GM03348 (cell line): ENCODE measurements at regions not wholly inside any gene's neighbourhood (a gene's known extent, or its start where the extent isn't known, plus 50 kb on each side); places are given as distances from the start of the nearest gene placed in this dataset.
"Not testable (repeated sequence)": the region's sequence is repeated elsewhere in the genome, so short reads cannot be mapped to it uniquely, and the experiment has no call there.

Experiments used
- DNase-seq: peaks from one replicate; pipeline ENCODE4 v3.0.0; 2012; ENCODE audit warnings: low spot score

DNA sequence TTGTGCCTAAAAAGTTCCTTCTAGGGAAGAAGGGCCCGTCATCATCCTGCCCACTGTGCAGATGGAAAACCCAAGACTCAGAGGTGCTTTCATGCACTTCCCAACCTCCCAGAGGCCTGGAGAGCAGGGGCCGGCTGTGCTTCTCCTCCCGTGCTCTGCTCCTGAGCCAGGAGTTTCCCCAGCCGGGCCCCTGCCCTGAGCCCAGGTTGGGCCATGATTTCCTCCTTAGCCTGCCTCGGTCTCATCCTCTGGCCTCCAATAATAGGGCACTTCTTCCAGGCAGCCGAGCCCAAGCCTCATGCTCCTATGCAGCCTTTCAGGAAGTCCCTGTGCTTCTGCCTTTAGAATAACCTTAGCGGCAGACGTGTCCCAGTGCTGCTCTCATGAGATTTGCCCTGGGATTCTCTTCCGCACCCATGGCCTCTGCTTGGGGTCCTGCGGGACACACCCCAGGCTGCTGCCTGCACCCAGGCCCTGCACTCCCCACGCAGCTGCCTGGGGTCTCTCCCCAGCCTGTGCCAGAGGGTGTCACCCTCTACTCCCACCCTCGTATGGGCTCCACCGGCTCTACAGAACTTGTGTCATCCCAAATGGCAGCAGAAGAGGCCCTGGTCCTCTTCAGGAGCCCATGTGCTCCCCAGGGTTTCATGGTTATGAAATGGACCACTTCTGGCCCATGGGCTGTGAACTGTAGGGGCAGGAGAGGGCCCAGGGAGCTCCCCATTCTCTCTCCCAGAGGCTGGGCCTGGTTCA is 359.3 kb downstream of the ADGRD1 start:
- DNase-seq = no peak

DNA sequence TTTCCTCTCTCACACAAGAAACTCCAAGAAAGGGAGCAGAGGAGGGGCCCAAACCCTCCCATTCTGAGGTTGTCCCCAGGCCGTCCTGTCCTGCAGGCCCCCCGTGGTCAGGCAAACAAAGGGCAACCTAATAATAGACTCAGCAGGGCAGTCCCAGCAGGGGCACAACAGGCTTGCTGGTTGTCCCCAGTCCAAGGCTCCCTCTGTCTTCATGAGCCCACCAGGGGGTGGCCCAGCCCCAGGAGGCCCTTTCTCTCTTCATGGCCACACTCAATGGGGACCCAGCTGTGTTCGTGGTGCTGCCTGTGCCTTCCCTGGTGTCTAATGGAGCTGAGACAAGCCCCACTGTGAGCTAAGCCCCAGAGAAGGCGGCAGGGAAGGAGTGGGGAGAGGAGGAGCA is 359.9 kb downstream of the ADGRD1 start:
- no peak for DNase-seq

DNA sequence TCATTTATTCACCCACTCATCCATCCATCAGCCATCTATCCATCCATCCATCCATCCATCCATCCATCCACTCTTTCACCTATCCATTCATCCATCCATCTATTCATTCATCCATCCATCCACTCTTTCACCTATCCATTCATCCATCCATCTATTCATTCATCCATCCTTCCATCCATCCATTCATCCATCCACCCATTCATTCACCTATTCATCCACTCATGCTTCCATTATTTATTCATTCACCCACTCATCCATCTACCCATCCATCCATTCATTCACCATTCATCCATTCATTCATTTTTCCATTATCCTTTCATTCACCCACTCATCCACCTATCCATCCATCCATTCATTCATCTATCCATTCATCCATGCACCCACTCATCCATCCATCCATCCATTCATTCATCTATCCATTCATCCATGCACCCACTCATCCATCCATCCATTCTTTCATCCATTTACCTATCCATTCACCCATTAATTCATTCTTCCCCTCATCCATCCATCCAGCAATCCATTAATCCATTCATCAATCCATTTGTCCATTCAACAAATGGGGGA is 360.9 kb downstream of the ADGRD1 start:
- DNase-seq = no peak

DNA sequence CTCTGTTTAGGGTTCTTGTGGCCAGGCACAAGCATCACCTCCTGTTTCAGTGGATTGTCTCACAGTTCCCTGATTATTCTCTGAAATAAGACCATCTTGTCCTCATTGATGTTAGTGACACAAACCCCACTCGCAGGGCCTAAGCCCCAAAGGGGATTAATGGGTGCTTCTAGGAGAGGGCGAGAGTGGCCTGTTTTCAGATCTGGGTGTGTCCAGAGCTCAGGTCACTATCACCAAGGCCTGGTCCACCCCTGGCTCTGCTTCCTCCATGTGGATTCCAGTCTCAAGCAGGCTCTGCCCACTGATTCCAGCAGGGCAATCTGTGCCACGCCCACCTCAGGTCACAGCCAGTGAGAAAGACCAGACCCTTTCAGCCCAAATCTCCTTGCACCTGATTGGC is 361.9 kb downstream of the ADGRD1 start:
- DNase-seq = no peak

DNA sequence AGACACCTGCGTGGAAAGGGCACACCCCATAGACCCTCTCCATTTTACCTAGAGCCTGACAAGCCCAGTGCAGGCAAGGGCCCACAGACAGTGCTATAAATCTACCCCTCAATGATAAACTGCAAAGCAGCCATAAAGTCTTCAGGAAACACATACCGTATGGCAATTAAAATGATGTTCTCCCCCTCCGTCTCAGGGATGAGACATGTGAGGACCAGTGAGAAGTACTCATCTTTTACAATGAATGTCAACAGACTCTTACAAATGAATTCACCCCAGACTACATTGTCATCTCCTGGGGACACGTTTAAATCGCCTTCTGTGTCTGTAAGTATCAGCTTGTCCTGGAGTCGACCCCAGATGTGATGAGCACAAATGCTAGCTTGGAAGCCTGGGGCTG is 362.7 kb downstream of the ADGRD1 start:
- no peak for DNase-seq

DNA sequence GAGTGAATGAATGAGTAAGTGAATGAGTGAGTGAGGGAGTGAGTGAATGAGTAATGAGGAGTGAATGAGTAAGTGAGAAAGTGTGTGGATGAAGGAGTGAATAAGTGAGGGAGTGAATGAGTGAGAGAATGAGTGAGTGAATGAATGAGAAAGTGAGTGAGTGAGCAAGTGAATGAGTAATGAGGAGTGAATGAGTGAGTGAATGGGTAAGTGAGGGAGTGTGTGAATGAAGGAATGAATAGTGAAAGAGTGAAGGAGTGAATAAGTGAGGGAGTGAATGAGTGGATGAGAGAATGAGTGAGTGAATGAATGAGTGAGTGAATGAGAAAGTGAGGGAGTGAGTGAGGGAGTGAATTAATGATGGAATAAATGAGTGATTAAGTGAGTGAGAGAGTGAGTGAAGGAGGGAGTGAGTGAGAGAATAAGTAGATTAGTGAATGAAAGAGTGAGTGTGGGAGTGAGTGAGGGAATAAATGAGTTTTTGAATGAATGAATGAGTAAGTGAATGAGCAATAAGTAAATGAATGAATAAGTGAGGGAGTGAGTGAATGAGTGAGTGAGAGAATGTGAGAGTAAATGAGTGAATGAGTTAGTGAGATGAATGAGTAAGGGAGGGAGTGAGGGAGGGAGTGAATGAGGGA is 364.5 kb downstream of the ADGRD1 start:
- no peak for DNase-seq

DNA sequence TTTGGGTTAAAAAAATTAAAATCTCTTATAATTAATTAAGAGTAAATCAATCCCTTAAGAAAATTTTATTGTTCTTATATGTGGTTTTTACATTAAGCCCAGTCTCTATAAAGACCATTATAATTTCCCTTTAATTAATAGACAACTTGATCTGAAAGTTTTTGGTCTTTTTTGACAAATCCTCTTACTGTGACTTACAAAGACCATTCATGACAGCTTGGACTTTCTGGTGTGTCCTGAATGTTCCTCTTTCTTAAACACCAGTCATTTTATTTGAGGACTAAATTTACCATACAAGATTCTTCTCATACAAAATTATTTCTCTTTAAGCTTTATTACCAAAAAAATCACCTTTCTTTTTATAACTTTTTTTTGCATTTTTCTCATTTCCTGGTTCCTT is 368.3 kb downstream of the ADGRD1 start:
- DNase-seq = no peak

DNA sequence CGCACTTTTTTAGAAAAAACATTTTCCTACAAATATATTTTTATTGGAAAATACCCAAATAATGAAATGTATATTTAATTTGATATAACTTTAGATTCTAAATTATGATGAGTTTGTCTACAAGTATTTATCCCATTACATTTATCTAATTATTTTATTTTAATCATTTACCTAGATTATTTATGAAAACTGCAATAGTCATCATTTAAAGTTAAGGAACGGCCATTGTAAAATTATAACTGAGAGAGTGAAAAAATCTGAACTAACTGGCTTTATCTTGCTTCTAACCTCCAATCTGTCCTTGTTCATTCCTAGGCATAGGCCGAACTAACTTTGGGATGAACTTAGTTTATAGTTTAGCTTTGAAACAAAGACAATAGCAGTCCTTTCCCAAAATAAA is 368.8 kb downstream of the ADGRD1 start:
- DNase-seq = not testable (repeated sequence)

DNA sequence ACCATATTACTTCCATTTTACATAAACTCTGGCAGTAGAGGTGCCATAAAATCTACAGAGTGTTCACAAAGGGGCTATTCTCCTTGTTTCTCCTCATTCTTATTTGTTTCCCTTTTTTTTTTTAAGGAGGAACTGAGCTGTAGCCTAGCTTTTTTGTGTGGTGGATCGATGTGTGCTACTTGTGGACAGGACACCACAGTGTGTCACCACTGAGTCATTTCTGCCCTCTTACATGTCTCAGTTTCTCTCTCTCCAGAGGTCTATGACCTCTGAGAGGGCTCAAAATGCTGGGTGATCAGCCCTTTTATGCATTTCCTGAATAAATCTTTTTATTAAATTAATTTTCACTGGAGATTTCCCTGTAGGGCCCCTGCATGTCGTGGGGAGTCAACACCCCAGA is 370.2 kb downstream of the ADGRD1 start:
- DNase-seq = no peak

DNA sequence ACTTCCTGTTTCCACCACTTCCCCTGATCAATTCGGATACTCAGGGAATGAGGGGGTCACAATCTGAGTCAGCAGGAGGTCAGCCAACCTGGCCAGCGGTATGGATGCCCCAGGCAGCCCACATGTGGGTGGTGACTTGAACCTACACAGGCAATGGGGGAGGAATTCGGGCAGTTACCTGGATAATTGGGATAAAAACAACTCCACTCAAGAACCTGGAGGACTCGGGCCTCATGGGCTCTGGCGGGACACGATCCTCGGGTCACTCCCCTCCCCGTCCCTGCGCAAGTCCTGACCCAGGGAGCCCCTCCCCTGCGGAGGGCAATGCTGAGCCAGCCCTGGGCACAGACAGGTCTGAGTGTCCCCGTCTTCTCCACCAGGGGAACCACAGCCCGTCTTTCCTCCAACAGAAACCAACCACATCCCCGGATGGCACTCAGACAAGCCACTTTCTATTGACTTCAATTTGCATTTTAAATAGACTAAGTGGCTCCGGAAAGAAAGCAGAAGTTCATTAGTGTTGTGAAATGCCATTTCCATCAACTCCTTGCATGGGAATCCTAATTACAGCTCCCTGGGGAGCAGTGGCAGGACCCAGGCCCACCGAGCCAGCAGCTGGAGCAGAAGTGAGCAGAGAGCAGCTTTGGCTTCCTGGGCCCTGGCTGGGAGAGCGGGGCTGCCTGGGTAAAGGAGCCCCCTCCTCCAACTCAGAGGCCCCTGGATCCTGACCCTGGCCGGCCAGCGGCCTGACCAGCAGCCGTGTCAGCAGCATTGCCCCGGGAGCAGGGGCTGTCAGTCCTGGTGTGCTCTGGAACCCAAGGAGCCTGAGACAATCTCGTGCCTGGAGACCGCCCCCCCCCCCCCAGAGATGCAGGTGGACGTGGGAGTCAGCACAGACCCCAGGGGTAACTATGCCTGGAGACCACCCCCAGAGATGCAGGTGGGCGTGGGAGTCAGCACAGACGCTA is 374.1 kb downstream of the ADGRD1 start:
- DNase-seq = no peak

DNA sequence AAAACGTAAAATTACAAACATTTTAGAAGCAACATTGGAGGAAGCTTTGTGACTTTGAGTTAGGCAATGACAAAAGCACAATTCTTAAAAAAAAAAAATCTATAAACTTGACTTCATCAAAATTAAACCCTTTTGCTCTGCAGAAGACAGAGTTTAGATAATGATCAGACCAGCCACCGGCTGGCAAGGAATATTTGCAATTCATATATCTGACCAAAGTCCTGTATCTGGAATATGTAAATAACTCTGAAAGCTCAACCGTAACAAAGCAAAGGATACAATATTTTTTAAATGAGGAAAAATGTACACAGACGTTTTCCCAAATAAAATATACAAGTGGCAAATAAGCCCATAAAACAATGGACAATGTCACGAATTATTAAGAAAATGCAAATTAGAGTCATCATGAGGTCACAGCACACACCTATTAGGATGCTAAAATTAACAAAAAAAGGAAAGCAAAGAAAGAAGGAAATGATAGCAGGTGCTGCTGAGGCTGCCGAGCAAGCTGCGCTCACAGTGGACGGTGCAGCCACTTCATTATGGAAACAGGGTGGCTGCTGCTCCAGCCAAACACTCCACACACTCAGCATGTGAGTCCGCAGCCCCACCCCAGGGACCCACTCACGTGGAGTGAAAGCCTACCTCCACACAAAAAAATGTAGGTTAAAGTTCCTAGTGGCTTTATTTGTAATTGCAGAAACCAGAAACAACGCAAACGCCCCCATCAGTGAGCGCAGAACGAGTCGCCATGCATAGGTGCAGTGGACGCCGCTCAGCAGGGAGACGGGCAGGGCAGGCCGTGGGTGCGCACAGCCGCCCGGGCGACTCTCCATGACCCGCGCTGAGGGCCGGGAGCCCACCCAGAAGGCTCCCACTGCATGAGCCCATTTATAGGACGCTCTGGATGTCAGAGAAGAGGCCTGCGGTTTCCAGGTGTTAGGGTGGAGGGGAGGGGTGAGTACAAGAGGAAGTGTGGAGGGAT is 375.4 kb downstream of the ADGRD1 start:
- not testable (repeated sequence) for DNase-seq

DNA sequence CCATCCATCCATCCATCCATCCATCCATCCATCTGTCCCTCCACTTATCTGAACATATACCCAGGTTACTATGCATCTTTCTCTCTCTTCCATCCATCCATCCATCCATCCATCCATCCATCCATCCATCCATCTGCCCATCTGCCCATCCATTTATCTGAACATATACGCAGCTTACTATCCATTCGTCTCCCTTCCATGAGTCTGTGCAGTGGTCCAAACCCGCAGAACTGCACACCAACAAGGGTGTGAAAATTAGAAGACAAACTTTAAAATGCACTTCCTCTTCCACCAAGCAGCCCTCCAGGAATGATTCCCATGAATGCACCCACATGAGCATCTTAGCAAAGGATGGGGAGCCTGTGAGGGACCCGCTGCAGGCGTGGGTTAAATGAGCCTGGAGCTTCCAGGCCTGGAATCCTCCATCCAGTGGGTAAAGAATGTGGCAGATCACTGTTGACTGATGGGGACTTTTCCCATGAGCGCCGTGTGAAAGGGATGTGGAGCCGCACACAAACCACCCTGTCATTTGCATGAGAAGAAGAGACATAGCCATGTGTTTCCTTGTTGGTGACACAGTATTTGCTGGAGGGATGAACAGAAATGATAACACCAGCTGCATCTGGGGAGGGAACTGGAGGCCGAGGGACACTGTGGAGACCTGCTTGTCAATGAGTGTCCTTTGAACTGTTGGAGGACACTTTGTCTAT is 376.6 kb downstream of the ADGRD1 start:
- DNase-seq = no peak

DNA sequence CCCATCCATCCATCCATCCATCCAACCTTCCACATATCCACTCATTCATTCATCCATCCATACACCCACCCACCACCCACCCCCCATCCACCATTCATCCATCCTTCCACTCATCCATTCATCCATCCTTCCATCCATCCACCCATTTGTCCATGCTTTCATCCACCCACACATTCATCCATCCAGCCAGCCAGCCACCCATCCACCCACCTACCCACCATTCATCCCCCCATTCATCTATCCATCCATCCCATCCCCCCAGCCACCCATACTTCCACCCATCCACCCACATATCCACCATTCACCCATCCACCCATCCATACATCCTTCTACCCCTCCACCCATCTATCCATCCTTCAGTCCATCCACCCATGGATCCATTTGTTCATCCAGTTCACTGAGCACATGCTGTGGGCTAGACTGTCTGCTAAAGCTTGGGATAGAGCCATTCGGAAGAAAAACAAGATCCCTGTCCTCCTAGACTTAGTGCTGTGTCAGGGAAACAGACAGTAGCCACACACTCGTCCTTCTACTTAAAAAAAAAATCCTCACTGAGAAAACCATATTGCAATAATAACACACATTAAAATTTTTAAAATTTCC is 377.5 kb downstream of the ADGRD1 start:
- DNase-seq = no peak

DNA sequence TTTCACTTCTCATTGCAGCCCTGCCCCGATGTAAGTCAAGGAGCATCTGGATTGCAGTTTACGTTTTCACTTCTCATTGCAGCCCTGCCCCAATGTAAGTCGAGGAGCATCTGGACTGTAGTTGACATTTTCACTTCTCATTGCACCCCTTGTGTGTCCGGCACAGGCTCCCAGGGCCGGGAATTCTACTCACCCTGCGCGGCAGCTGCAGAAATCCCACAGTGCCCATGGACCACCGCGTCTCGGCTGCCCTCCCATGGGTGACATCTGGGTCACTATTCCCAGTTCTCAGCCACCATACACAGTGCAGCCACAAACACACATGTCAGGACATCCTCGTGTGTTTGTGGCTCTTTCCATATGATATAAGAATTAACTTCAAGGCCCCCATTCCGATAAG is 378.5 kb downstream of the ADGRD1 start:
- DNase-seq = no peak

DNA sequence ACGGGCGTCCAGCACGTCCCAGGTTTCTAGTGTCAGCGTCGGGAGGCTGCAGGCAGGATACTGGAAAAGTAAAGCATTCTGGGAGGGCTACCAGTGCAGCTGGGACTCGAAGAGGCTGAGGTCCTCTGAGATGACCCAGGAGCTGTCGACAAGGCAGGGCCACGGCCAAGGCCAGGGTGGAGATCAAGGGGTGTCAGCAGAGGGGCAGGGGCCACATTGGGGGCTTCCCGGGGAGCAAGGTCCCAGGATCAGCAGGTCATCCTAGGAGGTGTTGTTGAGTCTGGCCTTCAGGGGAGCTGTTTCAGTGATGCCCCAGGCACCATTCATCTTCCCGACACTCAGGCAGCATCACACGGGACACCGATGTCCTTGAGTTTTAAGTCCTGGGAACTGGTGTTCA is 377.8 kb upstream of the SFSWAP start:
- DNase-seq = no peak

DNA sequence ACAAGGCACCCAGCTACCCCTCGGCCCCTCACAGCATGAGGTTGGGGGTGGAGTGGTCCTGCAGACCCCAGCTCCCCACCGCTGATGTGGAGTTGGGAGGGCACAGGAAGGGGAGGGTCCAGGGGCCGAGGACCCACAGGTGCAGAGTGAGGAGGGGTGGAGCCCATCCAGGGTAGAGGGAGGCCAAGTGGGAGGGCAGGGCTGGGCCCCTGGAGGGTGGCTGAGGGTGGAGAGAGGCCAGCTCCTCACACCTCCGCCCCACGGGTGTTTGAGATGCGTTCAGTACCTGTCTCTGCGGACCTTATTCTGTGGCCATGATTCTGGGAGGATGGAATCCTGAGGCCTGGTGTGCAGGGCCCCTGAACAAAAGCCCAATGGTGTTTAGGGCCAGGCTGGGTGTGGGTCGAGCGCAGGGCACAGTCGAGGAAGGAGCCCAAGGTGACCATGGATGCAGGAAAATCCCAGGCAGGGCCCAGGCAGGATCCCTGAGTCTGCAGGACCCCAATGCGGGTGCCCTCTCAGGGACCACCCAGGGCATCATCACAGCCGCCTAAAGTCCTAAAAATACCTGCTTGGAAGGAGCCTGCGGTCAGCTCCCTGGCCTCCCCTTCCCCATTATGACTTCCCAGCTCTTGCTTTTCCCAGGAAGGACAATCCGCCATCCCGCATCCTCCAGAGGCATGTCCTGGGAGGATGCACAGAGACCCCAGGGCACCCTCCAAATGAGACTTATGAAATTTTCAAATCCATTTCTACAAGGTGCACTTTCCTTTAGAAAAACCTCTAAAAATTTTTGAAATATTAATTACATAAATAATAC is 377.1 kb upstream of the SFSWAP start:
- no peak for DNase-seq

DNA sequence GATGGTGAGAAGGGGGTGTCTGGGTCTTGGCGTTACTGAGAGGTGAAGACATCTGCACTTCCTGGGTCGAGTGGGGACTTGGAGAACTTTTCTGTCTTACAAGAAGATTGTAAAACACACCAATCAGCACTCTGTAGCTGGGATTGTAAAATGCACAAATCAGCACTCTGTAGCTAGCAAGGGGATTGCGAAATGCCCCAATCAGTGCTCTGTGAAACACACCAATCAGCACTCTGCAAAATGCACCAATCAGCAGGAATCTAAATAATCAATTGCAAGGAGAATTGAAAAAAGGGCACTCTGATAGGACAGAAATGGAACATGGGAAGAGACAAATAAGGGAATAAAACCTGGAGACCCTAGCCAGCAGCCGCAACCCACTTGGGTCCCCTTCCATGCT is 376.1 kb upstream of the SFSWAP start:
- DNase-seq = no peak

DNA sequence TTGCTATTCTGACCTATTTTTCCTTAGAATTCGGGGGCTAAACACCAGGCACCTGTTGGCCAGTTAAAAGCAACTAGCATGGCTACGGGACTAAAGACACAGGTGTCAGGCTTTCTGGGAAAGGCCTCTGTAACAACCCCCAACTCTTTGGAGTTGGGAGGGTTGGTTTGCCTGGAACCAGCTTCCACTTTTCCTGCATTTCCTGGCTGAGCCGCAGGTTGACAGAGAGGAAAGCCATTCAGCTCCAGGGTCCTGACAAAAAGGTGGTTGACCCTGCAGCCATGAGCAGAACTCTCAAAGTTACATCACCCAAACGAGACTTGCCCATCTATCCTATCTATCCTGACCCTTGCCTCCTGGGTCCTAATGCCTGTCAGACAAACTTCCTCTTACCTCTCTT is 375.4 kb upstream of the SFSWAP start:
- no peak for DNase-seq

DNA sequence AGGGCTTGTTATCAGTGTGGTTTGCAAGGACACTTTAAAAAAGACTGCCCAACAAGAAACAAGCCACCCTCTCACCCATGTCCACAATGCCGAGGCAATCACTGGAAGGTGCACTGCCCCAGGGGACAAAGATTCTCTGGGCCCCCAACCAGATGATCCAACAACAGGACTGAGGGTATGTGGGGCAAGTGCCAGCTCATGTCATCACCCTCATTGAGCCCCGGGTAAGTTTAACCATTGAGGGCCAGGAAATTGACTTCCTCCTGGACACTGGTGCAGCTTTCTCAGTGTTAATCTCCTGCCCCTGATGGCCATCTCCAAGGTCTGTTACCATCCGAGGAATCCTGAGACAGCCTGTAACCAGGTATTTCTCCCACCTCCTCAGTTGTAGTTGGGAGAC is 373.0 kb upstream of the SFSWAP start:
- not testable (repeated sequence) for DNase-seq
